DOHH2 (cell line): ENCODE measurements at regions not wholly inside any gene's neighbourhood (a gene's known extent, or its start where the extent isn't known, plus 50 kb on each side); places are given as distances from the start of the nearest gene placed in this dataset.

Source experiments
- CTCF ChIP-seq: fragments of 200-600 bp; sonication (generic); IDR thresholded peaks from one replicate; pipeline ENCODE4 v1.5.1; 2014; ENCODE audit warnings: antibody characterized with exemption, mild to moderate bottlenecking, low read depth, low read length; ENCODE audit not compliant: poor library complexity, severe bottlenecking
- EZH2phosphoT487 ChIP-seq: fragments of 200-600 bp; sonication (generic); IDR thresholded peaks from 2 replicates; pipeline ENCODE4 v1.6.1; 2017; ENCODE audit warnings: borderline replicate concordance, mild to moderate bottlenecking, antibody characterized with exemption, low read length, moderate library complexity, mixed read lengths

DNA sequence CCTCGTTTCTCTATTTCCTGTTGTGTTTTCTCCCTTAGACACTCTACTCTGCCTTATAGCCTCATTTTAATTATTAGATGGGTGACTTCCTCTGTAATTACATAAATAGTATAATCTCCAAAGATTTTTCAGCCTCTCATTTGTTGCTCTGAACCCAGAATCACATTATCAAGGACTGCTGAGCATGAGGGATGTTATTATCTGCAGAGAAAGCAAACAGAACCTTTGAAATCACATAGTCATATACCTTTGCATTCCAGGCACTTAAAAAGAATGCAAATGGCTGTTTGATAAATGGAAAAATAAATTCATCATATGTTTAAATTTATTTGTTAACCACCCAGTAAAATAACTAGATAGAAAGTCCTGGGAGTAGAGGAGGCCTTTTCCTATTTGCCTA, 305.1 kb upstream of the PPP1R2C start:
- TF ChIP-seq CTCF (no peak), EZH2phosphoT487 (no peak)
